ENCODE measurements at regions not wholly inside any gene's neighbourhood (a gene's known extent, or its start where the extent isn't known, plus 50 kb on each side); places are given as distances from the start of the nearest gene placed in this dataset.

- H3K36me3 ChIP-seq (ENCODE audit: control insufficient read depth in 4 of 4, insufficient read depth in 4 of 4, low read length in 3 of 4) = no peaks in the 10 kb centered on the region
These were observed 326.9 kb upstream of the NECTIN3 start for GRCh38 chr3:110744723-110745122.

GRCh38 chr3:110749006-110749405 is 322.6 kb upstream of the NECTIN3 start:
- Histone ChIP-seq H3K4me1 (ENCODE audit: control extremely low read depth in 1 of 4, control insufficient read depth in 4 of 4, insufficient read depth in 4 of 4, low read length in 3 of 4) (no peaks in the 10 kb centered on the region), H3K27me3 (replicated peaks in 2 of 5; ENCODE audit: control insufficient read depth in 4 of 5, insufficient read depth in 5 of 5, low read length in 4 of 5) (no peaks in the 10 kb centered on the region), H3K4me3 (ENCODE audit: control insufficient read depth in 1 of 7, extremely low read depth in 1 of 7, insufficient read depth in 4 of 7, low read depth in 2 of 7, low read length in 6 of 7) (no peak overlapping the region), H3K36me3 (ENCODE audit: control insufficient read depth in 4 of 4, insufficient read depth in 4 of 4, low read length in 3 of 4) (no peaks in the 10 kb centered on the region), H3K27ac (ENCODE audit: insufficient read depth in 1 of 2, low read depth in 1 of 2, low read length in 2 of 2, poor library complexity in 1 of 2, severe bottlenecking in 2 of 2) (no peak overlapping the region), H3K9me3 (ENCODE audit: control extremely low read depth in 1 of 5, control insufficient read depth in 4 of 5, insufficient read depth in 2 of 5, low read depth in 1 of 5, low read length in 4 of 5) (no peaks in the 10 kb centered on the region)
- no peak for DNase-seq
- POLR2A ChIA-PET = no interaction called here
- WGBS (ENCODE audit: insufficient coverage) = 98% methylated on average over 5 of the region's 6 CpGs
- CTCF ChIA-PET = interaction anchor here (1.8 kb wide), 1 partner anchor 15 kb away, joined by 3 read pairs; no protein-coding TSS in a partner anchor

More at GRCh38 chr3:110744723-110745122, 326.9 kb upstream of the NECTIN3 start:
- H3K9me3 ChIP-seq (ENCODE audit: control extremely low read depth in 1 of 5, control insufficient read depth in 4 of 5, insufficient read depth in 2 of 5, low read depth in 1 of 5, low read length in 4 of 5) = peaks cover 0 to 1% (median 0%) of the 10 kb centered on the region in 5 experiments
- DNase-seq = no peak
- H3K4me3 ChIP-seq (ENCODE audit: control insufficient read depth in 1 of 7, extremely low read depth in 1 of 7, insufficient read depth in 4 of 7, low read depth in 2 of 7, low read length in 6 of 7) = no peak overlapping the region
- H3K27me3 ChIP-seq (replicated peaks in 2 of 5; ENCODE audit: control insufficient read depth in 4 of 5, insufficient read depth in 5 of 5, low read length in 4 of 5) = no peaks in the 10 kb centered on the region
- ChIA-PET POLR2A (no interaction called here), CTCF (no interaction called here)
- no CpG with 5 or more reads among the region's 2 CpGs for WGBS (ENCODE audit: insufficient coverage)
- H3K27ac ChIP-seq (ENCODE audit: insufficient read depth in 1 of 2, low read depth in 1 of 2, low read length in 2 of 2, poor library complexity in 1 of 2, severe bottlenecking in 2 of 2) = no peak overlapping the region
- no peaks in the 10 kb centered on the region for H3K4me1 ChIP-seq (ENCODE audit: control extremely low read depth in 1 of 4, control insufficient read depth in 4 of 4, insufficient read depth in 4 of 4, low read length in 3 of 4)

- no peak overlapping the region for H3K27ac ChIP-seq (ENCODE audit: insufficient read depth in 1 of 2, low read depth in 1 of 2, low read length in 2 of 2, poor library complexity in 1 of 2, severe bottlenecking in 2 of 2)
- H3K27me3 ChIP-seq (replicated peaks in 2 of 5; ENCODE audit: control insufficient read depth in 4 of 5, insufficient read depth in 5 of 5, low read length in 4 of 5) = no peaks in the 10 kb centered on the region
- no peaks in the 10 kb centered on the region for H3K4me1 ChIP-seq (ENCODE audit: control extremely low read depth in 1 of 4, control insufficient read depth in 4 of 4, insufficient read depth in 4 of 4, low read length in 3 of 4)
- H3K36me3 ChIP-seq (ENCODE audit: control insufficient read depth in 4 of 4, insufficient read depth in 4 of 4, low read length in 3 of 4) = no peaks in the 10 kb centered on the region
- CTCF ChIA-PET = no interaction called here
- H3K4me3 ChIP-seq (ENCODE audit: control insufficient read depth in 1 of 7, extremely low read depth in 1 of 7, insufficient read depth in 4 of 7, low read depth in 2 of 7, low read length in 6 of 7) = no peak overlapping the region
- no peaks in the 10 kb centered on the region for H3K9me3 ChIP-seq (ENCODE audit: control extremely low read depth in 1 of 5, control insufficient read depth in 4 of 5, insufficient read depth in 2 of 5, low read depth in 1 of 5, low read length in 4 of 5)
- DNase-seq = no peak
- POLR2A ChIA-PET = no interaction called here
These were observed 321.4 kb upstream of the NECTIN3 start for GRCh38 chr3:110750201-110750600.

DNA sequence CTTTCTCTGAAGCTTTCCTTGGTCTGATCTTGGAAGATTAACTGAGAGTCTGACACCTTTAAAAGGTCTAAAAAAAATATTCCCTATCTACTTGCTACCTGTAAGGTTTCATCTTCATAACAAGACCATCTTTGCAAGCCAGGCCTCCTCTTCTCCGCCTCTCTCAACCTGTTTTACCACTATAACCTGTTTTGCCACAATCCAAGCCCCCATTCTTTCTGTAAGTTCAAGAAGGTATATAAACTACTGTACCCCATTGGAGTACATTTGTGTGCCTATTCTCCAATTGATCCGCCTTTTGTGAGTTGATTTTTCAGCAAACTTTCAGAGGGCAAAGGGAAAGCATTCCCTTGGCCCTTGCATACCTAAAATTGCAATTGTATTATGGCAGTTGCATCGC is 319.3 kb upstream of the NECTIN3 start:
- ChIA-PET POLR2A (no interaction called here), CTCF (no interaction called here)
- Histone ChIP-seq H3K9me3 (ENCODE audit: control extremely low read depth in 1 of 5, control insufficient read depth in 4 of 5, insufficient read depth in 2 of 5, low read depth in 1 of 5, low read length in 4 of 5) (no peaks in the 10 kb centered on the region), H3K36me3 (ENCODE audit: control insufficient read depth in 4 of 4, insufficient read depth in 4 of 4, low read length in 3 of 4) (no peaks in the 10 kb centered on the region), H3K4me3 (ENCODE audit: control insufficient read depth in 1 of 7, extremely low read depth in 1 of 7, insufficient read depth in 4 of 7, low read depth in 2 of 7, low read length in 6 of 7) (no peak overlapping the region), H3K27me3 (replicated peaks in 2 of 5; ENCODE audit: control insufficient read depth in 4 of 5, insufficient read depth in 5 of 5, low read length in 4 of 5) (no peaks in the 10 kb centered on the region), H3K4me1 (ENCODE audit: control extremely low read depth in 1 of 4, control insufficient read depth in 4 of 4, insufficient read depth in 4 of 4, low read length in 3 of 4) (no peaks in the 10 kb centered on the region), H3K27ac (ENCODE audit: insufficient read depth in 1 of 2, low read depth in 1 of 2, low read length in 2 of 2, poor library complexity in 1 of 2, severe bottlenecking in 2 of 2) (no peak overlapping the region)
- 80% methylated on average over 1 of the region's 3 CpGs for WGBS (ENCODE audit: insufficient coverage)
- no peak for DNase-seq

DNA sequence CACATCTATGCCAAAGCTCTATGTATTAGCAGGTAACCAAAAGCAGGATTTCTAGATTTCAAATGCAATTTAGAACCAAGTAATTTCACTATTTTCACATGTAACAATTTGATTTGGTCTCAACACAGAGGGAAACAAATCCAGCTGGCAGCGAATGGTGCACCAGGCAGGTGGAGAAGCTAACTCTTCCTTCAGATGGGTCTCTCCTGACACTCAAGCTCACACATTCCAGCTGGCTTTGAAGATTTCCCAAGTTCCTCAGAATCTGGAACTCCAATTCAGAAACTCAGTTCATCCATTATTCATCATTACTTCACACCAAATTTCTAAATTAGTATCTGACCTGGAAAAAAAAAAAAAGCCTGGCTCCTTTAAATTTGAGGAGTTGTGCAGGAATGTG is 318.1 kb upstream of the NECTIN3 start:
- no peaks in the 10 kb centered on the region for H3K27me3 ChIP-seq (replicated peaks in 2 of 5; ENCODE audit: control insufficient read depth in 4 of 5, insufficient read depth in 5 of 5, low read length in 4 of 5)
- ChIA-PET CTCF (no interaction called here), POLR2A (no interaction called here)
- no peaks in the 10 kb centered on the region for H3K36me3 ChIP-seq (ENCODE audit: control insufficient read depth in 4 of 4, insufficient read depth in 4 of 4, low read length in 3 of 4)
- 100% methylated on average over 1 of the region's 1 CpG for WGBS (ENCODE audit: insufficient coverage)
- H3K27ac ChIP-seq (ENCODE audit: insufficient read depth in 1 of 2, low read depth in 1 of 2, low read length in 2 of 2, poor library complexity in 1 of 2, severe bottlenecking in 2 of 2) = no peak overlapping the region
- H3K4me3 ChIP-seq (ENCODE audit: control insufficient read depth in 1 of 7, extremely low read depth in 1 of 7, insufficient read depth in 4 of 7, low read depth in 2 of 7, low read length in 6 of 7) = no peak overlapping the region
- H3K4me1 ChIP-seq (ENCODE audit: control extremely low read depth in 1 of 4, control insufficient read depth in 4 of 4, insufficient read depth in 4 of 4, low read length in 3 of 4) = no peaks in the 10 kb centered on the region
- no peak for DNase-seq
- no peaks in the 10 kb centered on the region for H3K9me3 ChIP-seq (ENCODE audit: control extremely low read depth in 1 of 5, control insufficient read depth in 4 of 5, insufficient read depth in 2 of 5, low read depth in 1 of 5, low read length in 4 of 5)

DNA sequence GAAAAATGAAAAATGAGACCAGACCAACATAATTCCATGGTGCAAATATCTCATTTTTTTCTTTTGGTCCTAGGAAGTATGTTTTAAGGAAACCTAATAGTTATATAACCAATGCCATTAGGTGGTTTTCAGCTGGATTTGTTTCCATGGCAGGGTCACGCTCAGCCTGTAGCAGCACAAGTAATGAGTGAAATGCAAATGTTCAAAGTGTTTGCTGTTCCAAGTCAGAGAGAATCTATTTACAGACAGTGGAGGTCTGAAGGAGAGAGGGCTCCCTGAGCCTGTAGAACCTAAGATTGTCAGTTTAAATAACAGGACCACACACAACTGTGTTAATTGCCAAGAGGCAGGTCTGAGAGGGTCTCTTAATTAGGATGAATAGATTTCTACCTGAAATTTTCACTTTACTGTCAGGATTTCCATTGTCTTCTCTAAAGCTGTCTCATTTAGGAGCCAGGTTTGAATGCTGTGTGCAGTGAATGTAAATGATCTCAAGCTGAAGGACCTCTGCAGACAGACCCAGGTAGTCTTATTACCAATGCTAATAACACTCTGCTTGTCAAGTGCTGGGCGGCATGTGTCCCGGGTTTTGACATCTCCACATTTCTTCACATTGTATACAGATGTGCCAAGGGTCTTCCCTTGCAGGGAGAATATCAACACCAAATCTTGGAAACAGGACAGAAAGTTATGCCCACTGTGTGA is 317.3 kb upstream of the NECTIN3 start:
- Histone ChIP-seq H3K4me1 (ENCODE audit: control extremely low read depth in 1 of 4, control insufficient read depth in 4 of 4, insufficient read depth in 4 of 4, low read length in 3 of 4) (no peaks in the 10 kb centered on the region), H3K36me3 (ENCODE audit: control insufficient read depth in 4 of 4, insufficient read depth in 4 of 4, low read length in 3 of 4) (no peaks in the 10 kb centered on the region), H3K9me3 (ENCODE audit: control extremely low read depth in 1 of 5, control insufficient read depth in 4 of 5, insufficient read depth in 2 of 5, low read depth in 1 of 5, low read length in 4 of 5) (no peaks in the 10 kb centered on the region), H3K27ac (ENCODE audit: insufficient read depth in 1 of 2, low read depth in 1 of 2, low read length in 2 of 2, poor library complexity in 1 of 2, severe bottlenecking in 2 of 2) (no peak overlapping the region), H3K4me3 (ENCODE audit: control insufficient read depth in 1 of 7, extremely low read depth in 1 of 7, insufficient read depth in 4 of 7, low read depth in 2 of 7, low read length in 6 of 7) (no peak overlapping the region), H3K27me3 (replicated peaks in 2 of 5; ENCODE audit: control insufficient read depth in 4 of 5, insufficient read depth in 5 of 5, low read length in 4 of 5) (no peaks in the 10 kb centered on the region)
- ChIA-PET POLR2A (no interaction called here), CTCF (no interaction called here)
- 85% methylated on average over 2 of the region's 3 CpGs for WGBS (ENCODE audit: insufficient coverage)
- no peak for DNase-seq

DNA sequence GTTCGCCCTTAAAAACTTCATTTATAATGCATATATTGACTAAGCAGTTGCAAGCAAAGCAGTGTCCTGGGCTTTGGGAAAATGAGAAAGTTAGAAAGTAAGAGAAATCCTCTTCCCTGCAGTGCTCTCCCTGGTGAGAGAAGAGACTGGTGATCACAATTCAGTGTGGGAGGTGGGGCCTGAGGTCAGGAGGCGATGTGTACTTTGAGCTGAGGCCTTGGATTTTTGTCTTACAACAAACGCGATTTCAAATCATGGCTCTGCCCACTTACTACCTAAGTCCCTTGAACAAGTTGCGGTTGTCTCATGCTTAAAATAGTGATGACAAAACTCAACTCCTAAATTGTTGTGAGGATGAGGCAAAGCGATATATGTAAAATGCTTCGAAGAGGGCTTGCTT is 316.3 kb upstream of the NECTIN3 start:
- Histone ChIP-seq H3K27ac (ENCODE audit: insufficient read depth in 1 of 2, low read depth in 1 of 2, low read length in 2 of 2, poor library complexity in 1 of 2, severe bottlenecking in 2 of 2) (no peak overlapping the region), H3K4me3 (ENCODE audit: control insufficient read depth in 1 of 7, extremely low read depth in 1 of 7, insufficient read depth in 4 of 7, low read depth in 2 of 7, low read length in 6 of 7) (no peak overlapping the region), H3K4me1 (ENCODE audit: control extremely low read depth in 1 of 4, control insufficient read depth in 4 of 4, insufficient read depth in 4 of 4, low read length in 3 of 4) (no peaks in the 10 kb centered on the region), H3K36me3 (ENCODE audit: control insufficient read depth in 4 of 4, insufficient read depth in 4 of 4, low read length in 3 of 4) (no peaks in the 10 kb centered on the region), H3K27me3 (replicated peaks in 2 of 5; ENCODE audit: control insufficient read depth in 4 of 5, insufficient read depth in 5 of 5, low read length in 4 of 5) (no peaks in the 10 kb centered on the region), H3K9me3 (ENCODE audit: control extremely low read depth in 1 of 5, control insufficient read depth in 4 of 5, insufficient read depth in 2 of 5, low read depth in 1 of 5, low read length in 4 of 5) (no peaks in the 10 kb centered on the region)
- POLR2A ChIA-PET = no interaction called here
- DNase-seq = no peak
- CTCF ChIA-PET = no interaction called here
- 87% methylated on average over 6 of the region's 7 CpGs for WGBS (ENCODE audit: insufficient coverage)

Measured in common myeloid progenitor, CD34-positive (primary cell).